ENCODE measurements at regions not wholly inside any gene's neighbourhood (a gene's known extent, or its start where the extent isn't known, plus 50 kb on each side); places are given as distances from the start of the nearest gene placed in this dataset.

DNA sequence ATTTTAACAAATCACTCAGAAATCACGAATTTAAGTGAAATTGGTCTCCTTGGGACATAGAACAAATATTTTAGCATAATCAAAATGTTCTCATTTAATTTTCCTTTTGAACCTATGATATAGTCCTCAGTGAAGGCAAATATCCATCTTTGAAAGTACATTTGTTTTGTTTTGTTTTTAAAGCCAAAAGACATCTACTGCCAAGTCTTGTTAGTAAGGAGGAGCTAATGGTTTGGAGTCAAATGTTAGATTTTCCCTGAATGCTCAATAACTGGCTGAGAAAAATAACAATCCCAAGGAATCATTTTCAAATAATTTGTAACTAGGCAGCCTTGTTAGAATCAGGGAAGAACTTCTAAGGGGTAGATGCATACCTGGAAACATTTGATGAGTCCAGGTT lies 302.9 kb upstream of the MAF start:
- peaks cover 4% of the 10 kb centered on the region; the same call in 1 of the 2 replicates for H3K9me3 ChIP-seq (ENCODE audit: control insufficient read depth, insufficient read depth, low read length)
- no peak overlapping the region for H3K4me2 ChIP-seq (ENCODE audit: low read length)
- no peaks in the 10 kb centered on the region for H3K79me2 ChIP-seq (ENCODE audit: control insufficient read depth, low read length)
- no peaks in the 10 kb centered on the region for H3K4me1 ChIP-seq (ENCODE audit: control insufficient read depth, low read length)
- no peaks in the 10 kb centered on the region for H3K27me3 ChIP-seq (ENCODE audit: control insufficient read depth, low read length)
- no peaks in the 10 kb centered on the region for H3K9me2 ChIP-seq (replicated peaks; ENCODE audit: control insufficient read depth, low read length)
- H3K27ac ChIP-seq (ENCODE audit: low read depth, low read length), result no peak overlapping the region
- no peak overlapping the region for H3K4me3 ChIP-seq (ENCODE audit: low read length)
- H4K20me1 ChIP-seq (ENCODE audit: control insufficient read depth, insufficient read depth, low read depth, low read length), result no peaks in the 10 kb centered on the region
- TF ChIP-seq EZH2phosphoT487 (IDR thresholded peaks at IDR 0.05; ENCODE audit: borderline replicate concordance, low read length), result no peak
- TF ChIP-seq, protein P1, sequence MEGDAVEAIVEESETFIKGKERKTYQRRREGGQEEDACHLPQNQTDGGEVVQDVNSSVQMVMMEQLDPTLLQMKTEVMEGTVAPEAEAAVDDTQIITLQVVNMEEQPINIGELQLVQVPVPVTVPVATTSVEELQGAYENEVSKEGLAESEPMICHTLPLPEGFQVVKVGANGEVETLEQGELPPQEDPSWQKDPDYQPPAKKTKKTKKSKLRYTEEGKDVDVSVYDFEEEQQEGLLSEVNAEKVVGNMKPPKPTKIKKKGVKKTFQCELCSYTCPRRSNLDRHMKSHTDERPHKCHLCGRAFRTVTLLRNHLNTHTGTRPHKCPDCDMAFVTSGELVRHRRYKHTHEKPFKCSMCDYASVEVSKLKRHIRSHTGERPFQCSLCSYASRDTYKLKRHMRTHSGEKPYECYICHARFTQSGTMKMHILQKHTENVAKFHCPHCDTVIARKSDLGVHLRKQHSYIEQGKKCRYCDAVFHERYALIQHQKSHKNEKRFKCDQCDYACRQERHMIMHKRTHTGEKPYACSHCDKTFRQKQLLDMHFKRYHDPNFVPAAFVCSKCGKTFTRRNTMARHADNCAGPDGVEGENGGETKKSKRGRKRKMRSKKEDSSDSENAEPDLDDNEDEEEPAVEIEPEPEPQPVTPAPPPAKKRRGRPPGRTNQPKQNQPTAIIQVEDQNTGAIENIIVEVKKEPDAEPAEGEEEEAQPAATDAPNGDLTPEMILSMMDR (IDR thresholded peaks at IDR 0.05; ENCODE audit: low read depth, low read length, poor library complexity, severe bottlenecking), result no peak
- H3F3A ChIP-seq (ENCODE audit: control insufficient read depth, insufficient read depth), result no peaks in the 10 kb centered on the region
- no peaks in the 10 kb centered on the region for H3K36me3 ChIP-seq (ENCODE audit: control insufficient read depth, low read length)

GRCh38 chr16:79902351-79902750 lies 301.8 kb upstream of the MAF start:
- no peaks in the 10 kb centered on the region for H3K79me2 ChIP-seq (ENCODE audit: control insufficient read depth, low read length)
- no peaks in the 10 kb centered on the region for H3K27me3 ChIP-seq (ENCODE audit: control insufficient read depth, low read length)
- H3K9me3 ChIP-seq (ENCODE audit: control insufficient read depth, insufficient read depth, low read length), result peaks cover 4% of the 10 kb centered on the region; the same call in 1 of the 2 replicates
- no peak overlapping the region for H3K27ac ChIP-seq (ENCODE audit: low read depth, low read length)
- TF ChIP-seq EZH2phosphoT487 (IDR thresholded peaks at IDR 0.05; ENCODE audit: borderline replicate concordance, low read length), result no peak
- TF ChIP-seq, protein P1 (IDR thresholded peaks at IDR 0.05; ENCODE audit: low read depth, low read length, poor library complexity, severe bottlenecking), result no peak
- H3K4me2 ChIP-seq (ENCODE audit: low read length), result no peak overlapping the region
- H3K36me3 ChIP-seq (ENCODE audit: control insufficient read depth, low read length), result no peaks in the 10 kb centered on the region
- H4K20me1 ChIP-seq (ENCODE audit: control insufficient read depth, insufficient read depth, low read depth, low read length), result no peaks in the 10 kb centered on the region
- H3K9me2 ChIP-seq (replicated peaks; ENCODE audit: control insufficient read depth, low read length), result no peaks in the 10 kb centered on the region
- H3K4me1 ChIP-seq (ENCODE audit: control insufficient read depth, low read length), result no peaks in the 10 kb centered on the region
- no peaks in the 10 kb centered on the region for H3F3A ChIP-seq (ENCODE audit: control insufficient read depth, insufficient read depth)
- H3K4me3 ChIP-seq (ENCODE audit: low read length), result no peak overlapping the region

- Histone ChIP-seq H3F3A (ENCODE audit: control insufficient read depth, insufficient read depth) (no peaks in the 10 kb centered on the region), H3K27ac (ENCODE audit: low read depth, low read length) (no peak overlapping the region), H3K79me2 (ENCODE audit: control insufficient read depth, low read length) (no peaks in the 10 kb centered on the region), H4K20me1 (ENCODE audit: control insufficient read depth, insufficient read depth, low read depth, low read length) (no peaks in the 10 kb centered on the region), H3K36me3 (ENCODE audit: control insufficient read depth, low read length) (no peaks in the 10 kb centered on the region), H3K4me3 (ENCODE audit: low read length) (no peak overlapping the region), H3K4me1 (ENCODE audit: control insufficient read depth, low read length) (no peaks in the 10 kb centered on the region), H3K27me3 (ENCODE audit: control insufficient read depth, low read length) (no peaks in the 10 kb centered on the region), H3K9me2 (replicated peaks; ENCODE audit: control insufficient read depth, low read length) (no peaks in the 10 kb centered on the region), H3K4me2 (ENCODE audit: low read length) (no peak overlapping the region), H3K9me3 (ENCODE audit: control insufficient read depth, insufficient read depth, low read length) (peaks cover 4% of the 10 kb centered on the region; the same call in 1 of the 2 replicates)
- TF ChIP-seq EZH2phosphoT487 (IDR thresholded peaks at IDR 0.05; ENCODE audit: borderline replicate concordance, low read length), result no peak
- TF ChIP-seq, protein P1 (IDR thresholded peaks at IDR 0.05; ENCODE audit: low read depth, low read length, poor library complexity, severe bottlenecking), result no peak
Measured at GRCh38 chr16:79901522-79901921, 301.0 kb upstream of the MAF start.

All from DOHH2 (cell line).